ENCODE measurements at regions not wholly inside any gene's neighbourhood (a gene's known extent, or its start where the extent isn't known, plus 50 kb on each side); places are given as distances from the start of the nearest gene placed in this dataset.

DNA sequence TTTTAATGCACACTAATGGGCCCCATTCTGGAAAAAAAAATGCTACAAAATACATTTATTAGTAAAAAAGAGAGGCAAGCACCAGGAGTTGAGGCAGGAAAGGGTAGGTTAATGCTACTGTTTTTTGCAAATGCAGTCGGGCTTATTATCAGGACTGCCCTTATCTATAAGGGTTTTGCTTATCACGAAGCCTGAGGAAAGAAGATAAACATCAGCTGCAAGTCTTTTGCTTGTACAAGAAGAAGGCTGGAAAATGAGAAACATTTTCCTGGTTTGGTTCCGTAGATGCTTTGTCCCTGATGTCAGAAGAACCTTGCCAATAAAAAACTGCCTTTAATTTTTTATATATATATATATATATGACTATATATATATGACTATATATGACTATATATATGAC is 189.3 kb upstream of the VGLL2 start:
- no peaks in the 10 kb centered on the region for H4K20me1 ChIP-seq (ENCODE audit: control insufficient read depth, insufficient read depth, low read length, poor library complexity, severe bottlenecking)
- no peak overlapping the region for H2AFZ ChIP-seq (ENCODE audit: insufficient read depth, low read depth, low read length, poor library complexity, severe bottlenecking)
- intact Hi-C loops (cut with micrococcal nuclease) = no loop called here
- no peaks in the 10 kb centered on the region for H3K4me1 ChIP-seq (ENCODE audit: control insufficient read depth in 2 of 2, insufficient read depth in 2 of 2, low read length in 2 of 2)
- no peak overlapping the region for H3K9ac ChIP-seq (ENCODE audit: low read length)
- H3K27ac ChIP-seq (ENCODE audit: low read length in 2 of 2) = no peak overlapping the region
- no peaks in the 10 kb centered on the region for H3K27me3 ChIP-seq (replicated peaks in 1 of 4; ENCODE audit: control extremely low read depth in 1 of 4, control insufficient read depth in 3 of 4, insufficient read depth in 4 of 4, low read length in 3 of 4)
- no peak overlapping the region for H3K4me2 ChIP-seq (replicated peaks; ENCODE audit: low read depth, low read length, poor library complexity, severe bottlenecking)
- DNase-seq (no peak), ATAC-seq (ENCODE audit: low read depth) (no peak)
- Mint-ChIP-seq H3K27me3 (no peaks in the 10 kb centered on the region), H3K4me3 (no peak overlapping the region), H3K27ac (no peak overlapping the region), H3K4me1 (no peaks in the 10 kb centered on the region), H3K9me3 (ENCODE audit: insufficient read depth) (peaks cover 4% of the 10 kb centered on the region)
- no peaks in the 10 kb centered on the region for H3K79me2 ChIP-seq (ENCODE audit: control insufficient read depth, insufficient read depth, low read length)
- WGBS (ENCODE audit: insufficient coverage) = 0% methylated on average over 1 of the region's 3 CpGs
- no peaks in the 10 kb centered on the region for H3K9me3 ChIP-seq (ENCODE audit: control extremely low read depth in 1 of 3, control insufficient read depth in 2 of 3, insufficient read depth in 1 of 3, low read length in 2 of 3)
- no peaks in the 10 kb centered on the region for H3K36me3 ChIP-seq (replicated peaks in 1 of 2; ENCODE audit: control extremely low read depth in 1 of 2, control insufficient read depth in 1 of 2, extremely low read depth in 1 of 2, insufficient read depth in 2 of 2, low read length in 1 of 2)
- TF ChIP-seq, protein P1, sequence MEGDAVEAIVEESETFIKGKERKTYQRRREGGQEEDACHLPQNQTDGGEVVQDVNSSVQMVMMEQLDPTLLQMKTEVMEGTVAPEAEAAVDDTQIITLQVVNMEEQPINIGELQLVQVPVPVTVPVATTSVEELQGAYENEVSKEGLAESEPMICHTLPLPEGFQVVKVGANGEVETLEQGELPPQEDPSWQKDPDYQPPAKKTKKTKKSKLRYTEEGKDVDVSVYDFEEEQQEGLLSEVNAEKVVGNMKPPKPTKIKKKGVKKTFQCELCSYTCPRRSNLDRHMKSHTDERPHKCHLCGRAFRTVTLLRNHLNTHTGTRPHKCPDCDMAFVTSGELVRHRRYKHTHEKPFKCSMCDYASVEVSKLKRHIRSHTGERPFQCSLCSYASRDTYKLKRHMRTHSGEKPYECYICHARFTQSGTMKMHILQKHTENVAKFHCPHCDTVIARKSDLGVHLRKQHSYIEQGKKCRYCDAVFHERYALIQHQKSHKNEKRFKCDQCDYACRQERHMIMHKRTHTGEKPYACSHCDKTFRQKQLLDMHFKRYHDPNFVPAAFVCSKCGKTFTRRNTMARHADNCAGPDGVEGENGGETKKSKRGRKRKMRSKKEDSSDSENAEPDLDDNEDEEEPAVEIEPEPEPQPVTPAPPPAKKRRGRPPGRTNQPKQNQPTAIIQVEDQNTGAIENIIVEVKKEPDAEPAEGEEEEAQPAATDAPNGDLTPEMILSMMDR (IDR thresholded peaks at IDR 0.05) = no peak
- no peak for TF ChIP-seq EZH2 (IDR thresholded peaks at IDR 0.05; ENCODE audit: borderline replicate concordance, insufficient read depth, low read depth, low read length, poor library complexity, severe bottlenecking)
- POLR2A ChIA-PET = no interaction called here
- no peak overlapping the region for H3K4me3 ChIP-seq (ENCODE audit: control extremely low read depth in 1 of 5, extremely low read depth in 1 of 5, insufficient read depth in 1 of 5, low read depth in 2 of 5, low read length in 4 of 5)
- CTCF ChIA-PET = no interaction called here

DNA sequence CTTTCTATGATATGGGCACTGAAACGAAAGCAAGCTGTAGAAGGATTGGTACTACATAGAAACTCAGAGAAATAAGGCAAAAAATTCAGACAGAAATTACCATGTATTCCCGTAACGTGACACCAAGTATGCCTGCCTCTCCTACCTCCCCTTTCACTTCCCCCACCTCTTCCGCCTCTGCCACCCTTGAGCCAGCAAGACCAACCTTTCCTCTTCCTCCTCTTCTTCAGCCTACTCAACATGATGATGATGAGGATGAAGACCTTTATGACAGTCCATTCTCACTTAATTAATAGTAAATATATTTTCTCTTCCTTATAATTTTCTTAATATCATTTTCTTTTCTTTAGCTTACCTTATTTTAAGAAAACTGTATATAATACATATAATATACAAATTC is 188.1 kb upstream of the VGLL2 start:
- H4K20me1 ChIP-seq (ENCODE audit: control insufficient read depth, insufficient read depth, low read length, poor library complexity, severe bottlenecking) = no peaks in the 10 kb centered on the region
- H3K27ac ChIP-seq (ENCODE audit: low read length in 2 of 2) = no peak overlapping the region
- H3K36me3 ChIP-seq (replicated peaks in 1 of 2; ENCODE audit: control extremely low read depth in 1 of 2, control insufficient read depth in 1 of 2, extremely low read depth in 1 of 2, insufficient read depth in 2 of 2, low read length in 1 of 2) = no peaks in the 10 kb centered on the region
- ATAC-seq (ENCODE audit: low read depth) = no peak
- no peaks in the 10 kb centered on the region for H3K79me2 ChIP-seq (ENCODE audit: control insufficient read depth, insufficient read depth, low read length)
- H3K27me3 ChIP-seq (replicated peaks in 1 of 4; ENCODE audit: control extremely low read depth in 1 of 4, control insufficient read depth in 3 of 4, insufficient read depth in 4 of 4, low read length in 3 of 4) = no peaks in the 10 kb centered on the region
- H3K9ac ChIP-seq (ENCODE audit: low read length) = no peak overlapping the region
- Mint-ChIP-seq H3K27me3 (no peaks in the 10 kb centered on the region), H3K4me3 (no peak overlapping the region), H3K9me3 (ENCODE audit: insufficient read depth) (peaks cover 4% of the 10 kb centered on the region), H3K4me1 (no peaks in the 10 kb centered on the region), H3K27ac (no peak overlapping the region)
- WGBS (ENCODE audit: insufficient coverage) = 79% methylated on average over 3 of the region's 4 CpGs
- no peak for TF ChIP-seq EZH2 (IDR thresholded peaks at IDR 0.05; ENCODE audit: borderline replicate concordance, insufficient read depth, low read depth, low read length, poor library complexity, severe bottlenecking)
- TF ChIP-seq, protein P1 (IDR thresholded peaks at IDR 0.05) = no peak
- H2AFZ ChIP-seq (ENCODE audit: insufficient read depth, low read depth, low read length, poor library complexity, severe bottlenecking) = no peak overlapping the region
- no peak for DNase-seq
- CTCF ChIA-PET = no interaction called here
- intact Hi-C loops (cut with micrococcal nuclease) = no loop called here
- POLR2A ChIA-PET = no interaction called here
- no peaks in the 10 kb centered on the region for H3K9me3 ChIP-seq (ENCODE audit: control extremely low read depth in 1 of 3, control insufficient read depth in 2 of 3, insufficient read depth in 1 of 3, low read length in 2 of 3)
- H3K4me3 ChIP-seq (ENCODE audit: control extremely low read depth in 1 of 5, extremely low read depth in 1 of 5, insufficient read depth in 1 of 5, low read depth in 2 of 5, low read length in 4 of 5) = no peak overlapping the region
- no peaks in the 10 kb centered on the region for H3K4me1 ChIP-seq (ENCODE audit: control insufficient read depth in 2 of 2, insufficient read depth in 2 of 2, low read length in 2 of 2)
- no peak overlapping the region for H3K4me2 ChIP-seq (replicated peaks; ENCODE audit: low read depth, low read length, poor library complexity, severe bottlenecking)

All from B cell (primary cell).